Ascending aorta (tissue), 2 donors: ENCODE measurements at regions not wholly inside any gene's neighbourhood (a gene's known extent, or its start where the extent isn't known, plus 50 kb on each side); places are given as distances from the start of the nearest gene placed in this dataset.

ENCODE experiments used
- DNase-seq, 2 donors: peaks; one replicate each; pipeline ENCODE4 v3.0.0-alpha.2; 2019; ENCODE audit warnings: low spot score in 2 of 2
- H3K27ac ChIP-seq, 2 donors: fragments of 200-600 bp; sonication (generic); one replicate each; pipeline ENCODE4 v1.5.1; 2016 to 2017; ENCODE audit warnings: mild to moderate bottlenecking in 1 of 2
- H3K27me3 ChIP-seq: fragments of 200-600 bp; sonication (generic); one replicate; pipeline ENCODE4 v1.5.1; 2017
- H3K36me3 ChIP-seq, 2 donors: fragments of 200-600 bp; sonication (generic); one replicate each; pipeline ENCODE4 v1.5.1; 2016
- H3K4me1 ChIP-seq, 2 donors: fragments of 200-600 bp; sonication (generic); one replicate each; pipeline ENCODE4 v1.5.1; 2016 to 2017; ENCODE audit warnings: mild to moderate bottlenecking in 1 of 2
- H3K4me3 ChIP-seq, 2 donors: fragments of 200-600 bp; sonication (generic); one replicate each; pipeline ENCODE4 v1.5.1; 2016 to 2017; ENCODE audit warnings: mild to moderate bottlenecking in 1 of 2
- H3K9me3 ChIP-seq, 2 donors: fragments of 200-600 bp; sonication (generic); one replicate each; pipeline ENCODE4 v1.5.1; 2016
- CTCF ChIP-seq, 3 experiments: fragments of 200-600 bp in 2 of 3; fragments of 450-650 bp in 1 of 3; sonication (generic) in 2 of 3; IDR thresholded peaks; one replicate each; pipeline ENCODE4 v1.5.1; 2016 to 2019; ENCODE audit warnings: antibody characterized with exemption in 3 of 3, mild to moderate bottlenecking in 1 of 3, moderate library complexity in 1 of 3
- intact Hi-C: fragments of 100-400 bp; cut with DNase I; formaldehyde crosslinking; loops from one replicate; pipeline ENCODE4 v1.15.1; 2023

GRCh38 chr6:109891924-109892323, 86.2 kb upstream of the GPR6 start:
- no peak for DNase-seq
- no peak for TF ChIP-seq CTCF (IDR thresholded peaks at IDR 0.05)
- Histone ChIP-seq H3K9me3 (no peaks in the 10 kb centered on the region), H3K27me3 (no peaks in the 10 kb centered on the region), H3K36me3 (no peaks in the 10 kb centered on the region), H3K4me3 (no peak overlapping the region), H3K4me1 (peaks cover 0 to under 1% of the 10 kb centered on the region in 2 donors), H3K27ac (no peak overlapping the region)
- intact Hi-C loops, result no loop called here

GRCh38 chr6:109892451-109893435, 85.4 kb upstream of the GPR6 start:
- Histone ChIP-seq H3K27ac (no peak overlapping the region), H3K9me3 (no peaks in the 10 kb centered on the region), H3K4me1 (peaks cover 0 to 3% of the 10 kb centered on the region in 2 donors), H3K27me3 (no peaks in the 10 kb centered on the region), H3K36me3 (no peaks in the 10 kb centered on the region), H3K4me3 (no peak overlapping the region)
- no peak for TF ChIP-seq CTCF (IDR thresholded peaks at IDR 0.05)
- intact Hi-C loops, result no loop called here
- no peak for DNase-seq

GRCh38 chr6:109893606-109894005, 84.5 kb upstream of the GPR6 start:
- intact Hi-C loops, result no loop called here
- TF ChIP-seq CTCF (IDR thresholded peaks at IDR 0.05), result no peak
- H3K9me3 ChIP-seq, result no peaks in the 10 kb centered on the region
- H3K27me3 ChIP-seq, result no peaks in the 10 kb centered on the region
- no peak overlapping the region for H3K27ac ChIP-seq
- no peak for DNase-seq
- H3K36me3 ChIP-seq, result no peaks in the 10 kb centered on the region
- H3K4me3 ChIP-seq, result no peak overlapping the region
- peaks cover 0 to 3% of the 10 kb centered on the region in 2 donors for H3K4me1 ChIP-seq

GRCh38 chr6:109894181-109894580, 83.9 kb upstream of the GPR6 start:
- intact Hi-C loops, result no loop called here
- no peak overlapping the region for H3K4me3 ChIP-seq
- no peak for DNase-seq
- no peaks in the 10 kb centered on the region for H3K9me3 ChIP-seq
- no peaks in the 10 kb centered on the region for H3K27me3 ChIP-seq
- H3K36me3 ChIP-seq, result no peaks in the 10 kb centered on the region
- H3K27ac ChIP-seq, result no peak overlapping the region
- no peak for TF ChIP-seq CTCF (IDR thresholded peaks at IDR 0.05)
- peaks cover 0 to 3% of the 10 kb centered on the region in 2 donors for H3K4me1 ChIP-seq

GRCh38 chr6:109896341-109896740, 81.8 kb upstream of the GPR6 start:
- Histone ChIP-seq H3K4me1 (peaks cover 0 to 3% of the 10 kb centered on the region in 2 donors), H3K27ac (no peak overlapping the region), H3K36me3 (no peaks in the 10 kb centered on the region), H3K9me3 (no peaks in the 10 kb centered on the region), H3K4me3 (no peak overlapping the region), H3K27me3 (no peaks in the 10 kb centered on the region)
- TF ChIP-seq CTCF (IDR thresholded peaks at IDR 0.05), result no peak
- intact Hi-C loops, result no loop called here
- no peak for DNase-seq
